CD14-positive monocyte (primary cell): ENCODE measurements at regions not wholly inside any gene's neighbourhood (a gene's known extent, or its start where the extent isn't known, plus 50 kb on each side); places are given as distances from the start of the nearest gene placed in this dataset.

Source experiments
- DNase-seq, 3 donors: peaks; one replicate each; pipeline ENCODE4 v3.0.0-alpha.2; 2011 to 2022
- H2AFZ ChIP-seq: 2 replicates; pipeline ENCODE4 v1.6.0; 2012; ENCODE audit warnings: mild to moderate bottlenecking, low read depth, low read length, inconsistent platforms; ENCODE audit not compliant: insufficient read depth, poor library complexity, severe bottlenecking
- H3K27ac ChIP-seq, 2 donors: 1 replicate in 1 of 2; 2 replicates in 1 of 2; pipeline ENCODE4 v1.5.1; 2012 to 2013; ENCODE audit warnings: low read length in 2 of 2, control low read depth in 1 of 2, inconsistent platforms in 1 of 2, low read depth in 1 of 2, mild to moderate bottlenecking in 1 of 2
- H3K27me3 ChIP-seq, 2 donors: one replicate each; pipeline versions ENCODE4 v1.6.0 to v1.6.1; 2011 to 2013; ENCODE audit warnings: low read length in 2 of 2; ENCODE audit not compliant: control insufficient read depth in 2 of 2, insufficient read depth in 2 of 2
- H3K36me3 ChIP-seq, 2 donors: replicated peaks in 1 of 2; 1 replicate in 1 of 2; 2 replicates in 1 of 2; pipeline versions ENCODE4 v1.5.1 to v1.6.1; 2012 to 2013; ENCODE audit warnings: low read length in 2 of 2, control low read depth in 1 of 2, inconsistent platforms in 1 of 2, mild to moderate bottlenecking in 1 of 2; ENCODE audit not compliant: insufficient read depth in 2 of 2, control insufficient read depth in 1 of 2
- H3K4me1 ChIP-seq, 2 donors: 1 replicate in 1 of 2; 2 replicates in 1 of 2; pipeline versions ENCODE4 v1.5.1 to v1.6.1; 2012 to 2013; ENCODE audit warnings: low read length in 2 of 2, control low read depth in 1 of 2, inconsistent platforms in 1 of 2, mild to moderate bottlenecking in 1 of 2, moderate library complexity in 1 of 2; ENCODE audit not compliant: insufficient read depth in 2 of 2, control insufficient read depth in 1 of 2
- H3K4me2 ChIP-seq: replicated peaks from 2 replicates; pipeline ENCODE3; 2012; ENCODE audit warnings: low read length, moderate library complexity, mild to moderate bottlenecking; ENCODE audit not compliant: poor library complexity, severe bottlenecking; ENCODE audit errors: extremely low read depth
- H3K4me3 ChIP-seq, 3 experiments: fragments of 200-600 bp in 1 of 3; sonication (generic) in 1 of 3; replicated peaks in 1 of 3; 1 replicate in 2 of 3; 2 replicates in 1 of 3; pipeline ENCODE4 v1.5.1; 2011 to 2013; ENCODE audit warnings: low read length in 3 of 3, mild to moderate bottlenecking in 3 of 3, control low read depth in 2 of 3, low read depth in 2 of 3, inconsistent platforms in 1 of 3, moderate library complexity in 1 of 3
- H3K79me2 ChIP-seq: 2 replicates; pipeline ENCODE4 v1.6.0; 2012; ENCODE audit warnings: mild to moderate bottlenecking, control low read depth, inconsistent platforms, low read length, moderate library complexity; ENCODE audit not compliant: insufficient read depth
- H3K9ac ChIP-seq: 2 replicates; pipeline ENCODE4 v1.6.0; 2017; ENCODE audit warnings: low read length, mild to moderate bottlenecking; ENCODE audit not compliant: insufficient read depth, poor library complexity, severe bottlenecking
- H3K9me3 ChIP-seq, 2 donors: replicated peaks in 1 of 2; 1 replicate in 1 of 2; 2 replicates in 1 of 2; pipeline versions ENCODE4 v1.5.1 to v1.6.1; 2012 to 2013; ENCODE audit warnings: low read length in 2 of 2, control low read depth in 1 of 2; ENCODE audit not compliant: control insufficient read depth in 1 of 2, insufficient read depth in 1 of 2
- H4K20me1 ChIP-seq: 2 replicates; pipeline ENCODE4 v1.6.0; 2012; ENCODE audit warnings: mild to moderate bottlenecking, low read length, control low read depth, moderate library complexity; ENCODE audit not compliant: insufficient read depth
- H3K27ac Mint-ChIP-seq, 7 donors: one replicate each; pipeline ENCODE4 v1.8.0; 2020; ENCODE audit warnings: mild to moderate bottlenecking in 7 of 7, mixed read lengths in 7 of 7, moderate library complexity in 6 of 7, inconsistent platforms in 2 of 7
- H3K27me3 Mint-ChIP-seq, 3 donors: one replicate each; pipeline ENCODE4 v1.8.0; 2021 to 2022; ENCODE audit warnings: low read depth in 3 of 3, mild to moderate bottlenecking in 3 of 3, mixed read lengths in 3 of 3, moderate library complexity in 3 of 3, inconsistent platforms in 1 of 3
- H3K36me3 Mint-ChIP-seq, 2 donors: one replicate each; pipeline ENCODE4 v1.8.0; 2020; ENCODE audit warnings: mixed read lengths in 2 of 2, inconsistent platforms in 1 of 2, mild to moderate bottlenecking in 1 of 2
- H3K4me1 Mint-ChIP-seq: one replicate; pipeline ENCODE4 v1.8.0; 2020; ENCODE audit warnings: mild to moderate bottlenecking, mixed read lengths
- H3K4me3 Mint-ChIP-seq, 2 donors: one replicate each; pipeline ENCODE4 v1.8.0; 2020; ENCODE audit warnings: mild to moderate bottlenecking in 2 of 2, mixed read lengths in 2 of 2, moderate library complexity in 1 of 2
- H3K9me3 Mint-ChIP-seq, 7 donors: one replicate each; pipeline ENCODE4 v1.8.0; 2020 to 2022; ENCODE audit warnings: mixed read lengths in 7 of 7, mild to moderate bottlenecking in 6 of 7, moderate library complexity in 6 of 7, inconsistent platforms in 2 of 7
- WGBS: methylation state at CpG from one replicate; pipeline ENCODE4 v1.1.5; 2013; ENCODE audit warnings: missing lambda C conversion rate; ENCODE audit not compliant: insufficient coverage; 5-methylcytosine and 5-hydroxymethylcytosine counted together
- intact Hi-C, 2 donors: fragments of 100-400 bp; cut with micrococcal nuclease; formaldehyde crosslinking; loops; one replicate each; pipeline versions ENCODE4 v1.15.0 to v1.15.1; 2023
- TF ChIP-seq, protein P1 (sequence below): fragments of 200-600 bp; IDR thresholded peaks from one replicate; pipeline ENCODE4 v1.8.0; 2022; ENCODE audit warnings: antibody characterized with exemption, mild to moderate bottlenecking

DNA sequence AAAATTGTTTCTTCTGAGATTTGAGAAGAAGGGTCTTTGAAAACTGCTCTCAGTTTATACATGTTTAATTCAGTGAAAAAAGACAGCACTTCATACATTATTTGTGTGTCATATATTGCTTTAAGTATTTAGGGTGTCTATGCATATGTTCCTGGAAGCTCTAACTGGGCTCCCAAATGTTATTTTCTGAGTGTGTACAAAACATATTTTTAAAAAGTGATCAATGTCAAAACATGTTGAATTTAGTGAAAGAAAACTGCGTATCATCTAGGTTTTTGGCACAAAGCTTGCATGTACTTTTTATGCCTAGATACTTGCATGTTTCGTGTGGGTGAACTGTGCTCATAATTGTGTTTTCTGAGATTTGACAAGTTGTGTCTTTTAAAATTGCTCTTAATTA, 81.6 kb downstream of the ASCL4 start:
- intact Hi-C loops = no loop called here
- Mint-ChIP-seq H3K36me3 (no peaks in the 10 kb centered on the region), H3K4me3 (no peak overlapping the region), H3K9me3 (peaks cover 0 to 3% (median 0%) of the 10 kb centered on the region in 7 donors), H3K27me3 (peaks cover 9 to 24% (median 13%) of the 10 kb centered on the region in 3 donors), H3K27ac (no peak overlapping the region), H3K4me1 (no peaks in the 10 kb centered on the region)
- H3K27ac ChIP-seq = no peak overlapping the region
- H2AFZ ChIP-seq = no peak overlapping the region
- no CpG with 5 or more reads among the region's 2 CpGs for WGBS
- no peaks in the 10 kb centered on the region for H4K20me1 ChIP-seq
- H3K79me2 ChIP-seq = no peaks in the 10 kb centered on the region
- no peaks in the 10 kb centered on the region for H3K36me3 ChIP-seq
- no peaks in the 10 kb centered on the region for H3K4me1 ChIP-seq
- no peak overlapping the region for H3K4me3 ChIP-seq
- no peaks in the 10 kb centered on the region for H3K9me3 ChIP-seq
- peaks cover 19 to 23% of the 10 kb centered on the region in 2 donors for H3K27me3 ChIP-seq
- no peak for DNase-seq
- TF ChIP-seq, protein P1, sequence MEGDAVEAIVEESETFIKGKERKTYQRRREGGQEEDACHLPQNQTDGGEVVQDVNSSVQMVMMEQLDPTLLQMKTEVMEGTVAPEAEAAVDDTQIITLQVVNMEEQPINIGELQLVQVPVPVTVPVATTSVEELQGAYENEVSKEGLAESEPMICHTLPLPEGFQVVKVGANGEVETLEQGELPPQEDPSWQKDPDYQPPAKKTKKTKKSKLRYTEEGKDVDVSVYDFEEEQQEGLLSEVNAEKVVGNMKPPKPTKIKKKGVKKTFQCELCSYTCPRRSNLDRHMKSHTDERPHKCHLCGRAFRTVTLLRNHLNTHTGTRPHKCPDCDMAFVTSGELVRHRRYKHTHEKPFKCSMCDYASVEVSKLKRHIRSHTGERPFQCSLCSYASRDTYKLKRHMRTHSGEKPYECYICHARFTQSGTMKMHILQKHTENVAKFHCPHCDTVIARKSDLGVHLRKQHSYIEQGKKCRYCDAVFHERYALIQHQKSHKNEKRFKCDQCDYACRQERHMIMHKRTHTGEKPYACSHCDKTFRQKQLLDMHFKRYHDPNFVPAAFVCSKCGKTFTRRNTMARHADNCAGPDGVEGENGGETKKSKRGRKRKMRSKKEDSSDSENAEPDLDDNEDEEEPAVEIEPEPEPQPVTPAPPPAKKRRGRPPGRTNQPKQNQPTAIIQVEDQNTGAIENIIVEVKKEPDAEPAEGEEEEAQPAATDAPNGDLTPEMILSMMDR = no peak
- no peak overlapping the region for H3K9ac ChIP-seq
- H3K4me2 ChIP-seq = no peak overlapping the region

DNA sequence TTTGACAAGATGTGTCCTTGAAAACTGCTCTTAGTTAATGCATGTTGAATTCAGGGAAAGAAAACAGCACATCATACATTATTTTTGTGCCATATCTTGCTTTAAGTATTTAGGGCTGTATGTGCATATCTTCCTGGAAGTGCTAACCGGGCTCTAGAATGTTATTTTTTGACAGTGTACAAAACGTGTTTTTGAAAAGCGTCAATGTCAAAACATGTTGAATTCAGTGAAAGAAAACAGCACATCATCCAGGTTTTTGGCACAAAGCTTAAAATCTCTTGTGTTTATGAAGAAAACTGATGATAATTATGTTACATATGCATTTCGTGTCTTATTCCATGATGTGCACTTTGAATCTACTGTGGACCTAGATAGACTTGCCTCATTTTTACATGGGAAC, 82.7 kb downstream of the ASCL4 start:
- Histone ChIP-seq H3K27ac (no peak overlapping the region), H3K4me2 (no peak overlapping the region), H3K9ac (no peak overlapping the region), H4K20me1 (no peaks in the 10 kb centered on the region), H2AFZ (no peak overlapping the region), H3K9me3 (no peaks in the 10 kb centered on the region), H3K4me3 (no peak overlapping the region), H3K79me2 (no peaks in the 10 kb centered on the region), H3K4me1 (no peaks in the 10 kb centered on the region), H3K27me3 (peaks cover 26 to 30% of the 10 kb centered on the region in 2 donors), H3K36me3 (no peaks in the 10 kb centered on the region)
- TF ChIP-seq, protein P1 = no peak
- Mint-ChIP-seq H3K4me1 (no peaks in the 10 kb centered on the region), H3K27ac (no peak overlapping the region), H3K9me3 (peaks cover 0 to 5% (median 0%) of the 10 kb centered on the region in 7 donors), H3K27me3 (peaks cover 13 to 33% (median 22%) of the 10 kb centered on the region in 3 donors), H3K4me3 (no peak overlapping the region), H3K36me3 (no peaks in the 10 kb centered on the region)
- WGBS = 88% methylated on average over 1 of the region's 4 CpGs
- intact Hi-C loops = no loop called here
- no peak for DNase-seq
